GM19372 (cell line): ENCODE measurements at regions not wholly inside any gene's neighbourhood (a gene's known extent, or its start where the extent isn't known, plus 50 kb on each side); places are given as distances from the start of the nearest gene placed in this dataset.

Experiments
- ATAC-seq: cut with Tn5 transposase; IDR thresholded peaks from one replicate; pipeline ENCODE4 v1.9.1; 2021; ENCODE audit warnings: mild to moderate bottlenecking, low read depth, moderate library complexity; ENCODE audit not compliant: unreplicated experiment

GRCh38 chr20:50284811-50285375, 94.3 kb downstream of the CEBPB start:
- no peak for ATAC-seq

GRCh38 chr20:50285376-50286173, 94.9 kb downstream of the CEBPB start:
- ATAC-seq = no peak

- ATAC-seq = no peak
These were observed 95.5 kb downstream of the CEBPB start for GRCh38 chr20:50286174-50286511.

- no peak for ATAC-seq
These were observed 96.0 kb downstream of the CEBPB start for GRCh38 chr20:50286609-50287008.

GRCh38 chr20:50287512-50287911, 96.9 kb downstream of the CEBPB start:
- ATAC-seq = no peak

GRCh38 chr20:50288128-50288623, 97.5 kb downstream of the CEBPB start:
- no peak for ATAC-seq

GRCh38 chr20:50289581-50289980, 99.0 kb downstream of the CEBPB start:
- no peak for ATAC-seq

GRCh38 chr20:50290112-50290511, 99.5 kb downstream of the CEBPB start:
- ATAC-seq = no peak

- ATAC-seq = no peak
These were observed 100.2 kb downstream of the CEBPB start for GRCh38 chr20:50290808-50291207.

- no peak for ATAC-seq
These were observed 100.8 kb downstream of the CEBPB start for GRCh38 chr20:50291254-50292078.

- no peak for ATAC-seq
These were observed 101.5 kb downstream of the CEBPB start for GRCh38 chr20:50292079-50292590.

- no peak for ATAC-seq
These were observed 102.1 kb downstream of the CEBPB start for GRCh38 chr20:50292591-50293283.

GRCh38 chr20:50293284-50294139, 102.9 kb downstream of the CEBPB start:
- no peak for ATAC-seq

GRCh38 chr20:50294164-50295088, 103.8 kb downstream of the CEBPB start:
- no peak for ATAC-seq

- ATAC-seq = no peak
These were observed 104.7 kb downstream of the CEBPB start for GRCh38 chr20:50295345-50295744.

- no peak for ATAC-seq
These were observed 105.3 kb downstream of the CEBPB start for GRCh38 chr20:50295762-50296449.

GRCh38 chr20:50296450-50297375, 106.1 kb downstream of the CEBPB start:
- ATAC-seq = no peak
